GM21528 (cell line): ENCODE measurements at regions not wholly inside any gene's neighbourhood (a gene's known extent, or its start where the extent isn't known, plus 50 kb on each side); places are given as distances from the start of the nearest gene placed in this dataset.

Source experiments
- ATAC-seq: cut with Tn5 transposase; IDR thresholded peaks from one replicate; pipeline ENCODE4 v1.9.1; 2021; ENCODE audit warnings: mild to moderate bottlenecking, moderate library complexity; ENCODE audit not compliant: unreplicated experiment, low FRiP score

DNA sequence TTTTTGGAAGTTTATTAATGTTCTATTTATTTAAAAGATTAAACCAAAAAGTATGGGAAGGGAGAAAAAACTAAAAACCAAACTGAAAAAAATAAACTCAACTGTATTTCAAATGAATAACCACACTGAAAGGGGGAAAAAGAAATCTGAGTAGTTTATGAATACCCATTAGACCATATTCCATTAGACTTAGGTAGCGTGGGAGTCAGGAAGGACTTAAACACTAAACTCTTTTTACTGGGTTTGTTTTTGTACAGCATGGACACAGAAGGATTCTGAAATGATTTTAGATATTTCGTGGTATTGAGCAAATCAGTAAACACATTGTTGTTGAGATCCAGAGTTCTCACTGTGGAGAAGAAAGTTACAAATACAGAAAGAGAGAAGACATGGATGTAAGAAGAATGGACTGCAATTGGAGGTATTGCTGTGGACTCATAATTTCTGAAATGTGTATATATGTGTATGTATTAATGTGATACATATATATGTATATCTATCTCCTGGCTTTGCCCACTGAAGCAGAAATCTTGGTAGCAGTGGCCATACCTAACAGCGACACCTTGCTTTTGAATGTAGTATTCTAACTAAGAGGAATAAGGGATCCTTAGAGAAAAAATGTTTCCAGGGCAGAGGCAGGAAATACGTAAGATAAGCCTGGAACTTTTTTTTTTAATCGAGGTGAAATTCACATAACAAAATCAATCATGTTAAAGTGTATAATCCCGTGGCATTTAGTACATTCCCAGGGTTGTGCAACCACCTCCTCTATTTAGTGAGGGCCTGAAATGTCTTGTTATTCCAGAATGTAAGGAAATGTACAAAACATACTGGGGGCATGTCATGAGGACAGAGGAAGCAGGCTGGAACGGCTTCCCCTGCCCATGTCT lies 228.8 kb downstream of the SMARCA2 start:
- ATAC-seq = no peak

GRCh38 chr9:2247340-2247739 lies 232.2 kb downstream of the SMARCA2 start:
- ATAC-seq = no peak

DNA sequence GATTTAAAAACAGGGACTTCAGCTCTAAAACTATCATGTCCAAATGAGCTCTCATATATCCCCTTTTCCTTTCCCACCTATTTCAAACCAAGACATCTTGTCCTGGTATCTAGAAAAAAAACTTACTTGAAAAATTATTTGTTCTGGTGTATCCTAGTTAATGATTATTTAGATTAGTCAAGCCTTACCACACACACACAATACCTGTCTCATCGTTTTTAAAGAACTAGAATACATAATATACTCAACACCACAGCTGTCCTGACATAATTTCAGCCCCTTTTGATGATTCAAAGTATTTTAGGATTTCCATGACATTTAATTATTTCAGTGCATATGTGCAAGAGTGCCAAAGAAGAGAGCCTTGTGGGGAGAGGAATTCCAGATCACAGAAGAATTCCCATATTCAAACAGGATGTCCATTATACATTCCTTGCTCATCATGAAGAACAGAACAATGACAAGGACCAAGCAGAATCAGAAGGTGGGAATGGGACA lies 233.7 kb downstream of the SMARCA2 start:
- no peak for ATAC-seq

- no peak for ATAC-seq
Observed at GRCh38 chr9:2253636-2254580, 238.8 kb downstream of the SMARCA2 start.

GRCh38 chr9:2255128-2255527 lies 240.0 kb downstream of the SMARCA2 start:
- no peak for ATAC-seq

DNA sequence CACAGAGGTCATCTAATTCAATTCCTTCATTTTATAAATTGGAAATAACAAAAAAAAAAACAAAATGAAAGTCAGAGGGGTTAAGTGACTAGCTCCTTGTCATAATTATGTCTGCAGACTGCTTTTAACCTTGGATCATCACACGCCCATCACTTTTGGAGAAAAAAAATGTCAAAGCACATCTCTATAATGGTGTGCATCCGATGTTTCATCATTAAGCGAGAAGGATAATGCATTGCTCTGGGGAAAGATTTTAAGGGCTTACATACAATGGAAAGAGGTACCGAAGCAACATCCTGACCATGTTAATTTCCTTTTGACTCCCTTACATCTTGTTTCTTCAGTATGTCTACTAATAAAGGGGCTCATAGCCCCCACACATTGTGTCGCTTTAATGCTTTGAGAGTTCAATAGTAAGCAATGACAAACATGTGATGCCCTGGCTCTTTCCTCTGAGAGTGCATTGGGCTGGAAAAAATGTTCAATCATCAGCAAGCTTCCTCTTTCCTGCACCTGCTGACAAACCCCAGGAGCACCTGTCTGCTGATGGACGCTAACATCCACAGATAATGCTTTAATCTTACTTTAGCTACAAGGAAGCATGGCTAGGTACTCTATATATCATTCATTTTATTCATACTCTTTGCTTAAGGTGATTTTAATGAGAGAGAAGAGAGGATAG lies 242.2 kb downstream of the SMARCA2 start:
- no peak for ATAC-seq

- ATAC-seq = no peak
Observed at GRCh38 chr9:2260417-2261306, 245.5 kb downstream of the SMARCA2 start.

DNA sequence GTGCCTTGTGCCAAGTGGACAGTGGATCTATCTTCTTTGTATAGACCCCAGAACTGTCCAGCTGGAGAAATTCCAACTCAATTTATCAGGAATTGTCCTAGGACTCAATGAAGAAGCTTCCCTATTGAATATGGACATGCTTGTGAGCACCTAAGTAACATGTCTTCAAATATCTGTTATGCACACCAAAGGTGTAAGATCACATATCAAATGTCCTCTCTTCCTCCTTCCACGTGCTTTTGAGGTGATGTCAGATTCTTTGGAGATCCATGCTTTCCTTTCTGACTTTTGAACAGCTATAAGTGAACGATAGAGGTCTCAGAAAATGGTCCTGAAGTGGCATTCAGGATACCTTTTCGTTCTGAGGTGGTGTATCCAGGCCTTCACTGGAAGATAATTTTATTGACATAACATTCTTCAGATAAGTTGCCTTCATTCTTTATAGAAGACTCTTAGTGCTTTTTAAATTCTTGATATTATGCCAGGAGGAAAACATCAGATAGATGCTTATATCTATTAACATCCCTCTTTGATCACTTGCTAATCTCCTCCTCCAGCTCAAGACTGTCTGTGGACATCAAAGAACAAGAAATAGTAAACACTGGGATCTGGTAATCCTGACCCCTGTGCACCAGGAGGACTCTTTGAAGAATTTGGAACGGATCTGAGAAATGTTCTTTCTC lies 246.4 kb downstream of the SMARCA2 start:
- no peak for ATAC-seq

GRCh38 chr9:2262386-2263071 lies 247.4 kb downstream of the SMARCA2 start:
- ATAC-seq = no peak

DNA sequence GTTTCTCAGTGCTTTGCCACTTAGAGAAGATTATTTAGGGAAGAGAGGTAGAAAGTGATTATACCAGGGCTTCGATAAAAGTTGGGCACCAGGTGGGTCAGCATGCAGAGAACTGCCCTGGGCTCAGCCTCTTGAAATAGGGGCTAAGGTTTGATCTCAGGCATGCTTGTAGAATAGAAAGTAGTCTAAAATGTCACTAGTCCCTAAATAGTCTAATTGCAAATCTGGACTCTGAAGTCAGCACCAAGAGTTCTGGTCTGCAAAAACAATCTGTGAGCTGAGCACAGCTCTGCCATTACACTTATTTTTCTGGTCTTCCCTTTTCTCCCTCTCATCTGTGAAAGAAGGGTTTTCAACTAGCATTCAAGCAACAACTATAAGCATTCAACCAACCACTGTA lies 248.0 kb downstream of the SMARCA2 start:
- no peak for ATAC-seq

DNA sequence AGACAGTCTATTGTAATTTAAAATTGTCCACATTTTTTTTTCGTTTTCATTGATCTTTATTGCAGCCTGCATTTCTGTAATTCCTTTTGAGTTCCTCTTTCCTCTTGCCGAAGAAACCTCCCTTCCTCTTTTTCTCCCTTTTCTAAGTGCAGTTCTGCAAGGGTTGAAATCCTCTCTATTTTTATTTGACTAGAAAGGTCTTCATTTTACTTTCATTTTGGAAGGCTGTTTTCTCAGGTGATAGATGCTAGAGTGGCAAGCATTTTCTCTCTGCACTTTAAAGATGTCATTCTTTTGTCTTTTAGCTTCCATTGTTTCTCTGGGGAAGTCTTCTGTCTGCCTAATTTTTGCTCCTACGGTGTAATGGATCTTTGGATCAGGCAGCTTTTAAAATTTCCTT lies 248.5 kb downstream of the SMARCA2 start:
- ATAC-seq = no peak

DNA sequence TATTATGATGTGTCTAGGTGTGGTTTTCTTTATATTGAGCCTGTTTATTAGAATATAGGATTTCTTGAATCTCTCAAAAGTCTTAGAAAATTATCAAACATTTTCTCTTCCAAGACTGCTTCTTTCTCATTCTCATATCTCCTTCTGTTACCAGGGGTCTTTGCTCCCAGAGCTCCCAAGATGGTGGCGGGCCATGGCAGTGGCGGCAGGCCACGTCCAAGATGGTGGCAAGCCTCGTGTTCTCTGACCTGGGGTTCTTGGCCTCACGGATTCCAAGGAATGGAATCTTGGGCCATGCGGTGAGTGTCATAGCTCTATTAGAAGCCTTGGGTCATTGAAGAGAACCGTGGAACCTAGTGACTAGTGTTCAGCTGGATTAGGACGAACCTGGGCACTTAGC lies 248.9 kb downstream of the SMARCA2 start:
- no peak for ATAC-seq

DNA sequence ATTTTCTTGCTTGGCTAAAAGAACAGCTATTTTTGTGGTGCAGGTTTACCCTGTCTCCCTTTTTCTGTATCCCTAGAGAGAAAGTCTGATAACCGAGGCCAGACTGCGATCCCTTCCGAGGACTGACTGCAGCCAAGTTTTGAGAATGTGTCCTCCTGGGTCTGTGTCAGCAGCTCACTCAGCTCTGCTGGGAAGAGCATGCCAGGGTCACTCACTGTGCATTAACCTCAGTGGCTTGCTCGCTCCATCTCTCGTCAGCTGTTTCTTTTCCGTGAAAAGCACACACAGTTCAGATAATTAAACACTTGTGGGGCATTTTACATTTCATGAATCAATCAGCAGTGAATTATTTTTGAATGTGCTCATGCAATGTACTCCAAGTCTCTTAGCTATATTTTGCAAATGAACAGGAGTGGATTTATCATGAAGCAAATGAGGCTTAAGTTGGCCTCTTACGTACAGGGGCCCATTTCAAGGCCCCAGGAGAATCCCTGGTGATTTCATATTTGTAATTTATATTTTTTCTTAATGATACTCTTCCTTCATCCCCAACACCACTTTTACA lies 252.1 kb downstream of the SMARCA2 start:
- no peak for ATAC-seq

- ATAC-seq = no peak
Observed at GRCh38 chr9:2269778-2270177, 254.6 kb downstream of the SMARCA2 start.

DNA sequence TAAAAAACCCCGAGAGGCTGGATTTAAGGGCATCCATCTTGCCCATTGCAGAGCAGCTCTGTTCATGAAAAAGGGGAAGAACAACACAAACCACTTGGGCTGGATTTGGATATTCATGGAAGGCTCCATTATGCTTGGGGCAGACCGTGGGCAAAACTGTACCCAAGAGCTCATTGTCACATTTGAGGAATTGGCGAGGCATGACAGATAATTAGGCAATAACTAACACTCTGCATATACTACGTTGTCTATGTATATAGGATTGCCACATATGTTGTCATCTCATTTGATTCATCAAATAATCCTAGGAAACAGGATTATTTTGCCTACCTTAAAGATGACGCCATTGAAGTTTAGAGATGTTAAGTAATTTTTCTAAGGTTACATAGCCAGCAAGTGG lies 255.4 kb downstream of the SMARCA2 start:
- no peak for ATAC-seq

DNA sequence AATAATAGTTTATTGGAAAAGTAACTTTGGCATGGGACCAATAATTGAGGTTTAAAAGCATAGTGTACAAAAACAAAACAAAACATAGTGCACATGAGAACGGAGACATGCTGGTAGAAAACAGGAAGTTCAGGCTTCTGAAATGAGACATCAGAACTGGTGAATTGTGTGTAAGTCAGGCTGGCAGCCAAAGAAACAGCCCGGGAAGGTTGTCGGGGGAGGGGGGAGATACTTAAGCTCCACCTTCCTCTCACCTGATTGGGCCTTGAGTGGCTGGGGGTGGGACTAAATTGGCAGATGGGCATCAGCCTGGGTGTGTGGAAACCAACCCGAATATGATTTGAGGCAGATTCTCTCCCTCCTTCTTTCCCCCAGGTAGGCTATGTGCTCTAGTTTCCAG lies 256.3 kb downstream of the SMARCA2 start:
- ATAC-seq = peak; percentile 76

DNA sequence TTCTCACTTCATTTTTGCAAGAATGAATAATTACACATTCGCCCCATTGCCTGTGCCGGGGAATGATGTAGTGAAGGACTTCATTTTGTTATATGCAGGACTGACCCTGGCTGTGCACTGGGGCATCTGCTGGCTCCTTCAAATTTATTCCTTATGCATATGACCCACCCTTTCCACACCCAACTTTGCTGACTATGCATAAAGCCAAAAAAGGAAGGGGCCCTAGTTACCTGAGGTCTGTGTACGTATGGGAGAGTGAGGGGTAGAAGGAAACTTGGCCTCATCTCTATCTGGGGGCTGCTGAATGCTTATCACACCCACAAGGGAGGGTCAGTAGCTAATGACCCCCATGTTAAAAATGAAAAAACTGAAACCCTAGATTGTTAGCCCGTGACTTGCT lies 259.6 kb downstream of the SMARCA2 start:
- ATAC-seq = no peak

- ATAC-seq = no peak
Observed at GRCh38 chr9:2276296-2276695, 261.1 kb downstream of the SMARCA2 start.
